ENCODE measurements at regions not wholly inside any gene's neighbourhood (a gene's known extent, or its start where the extent isn't known, plus 50 kb on each side); places are given as distances from the start of the nearest gene placed in this dataset.

DNA sequence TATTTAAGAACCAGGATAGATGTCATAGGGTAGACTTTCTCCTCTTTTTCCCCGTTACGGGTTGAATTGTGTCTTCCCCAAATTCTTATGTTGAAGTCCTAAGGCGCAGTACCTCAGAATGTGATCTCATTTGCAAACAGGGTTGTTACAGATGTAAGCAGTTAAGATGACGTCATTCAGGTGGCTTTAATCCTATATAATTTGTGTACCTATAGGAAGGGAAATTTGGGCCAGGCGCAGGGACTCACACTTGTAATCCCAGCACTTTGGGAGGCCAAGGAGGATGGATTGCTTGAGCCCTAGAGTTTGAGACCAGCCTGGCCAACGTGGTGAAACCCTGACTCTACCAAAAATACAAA is 99.5 kb upstream of the DHX40 start:
- no peak overlapping the region for H3K56ac ChIP-seq (ENCODE audit: insufficient read length, low read depth, low read length)
- H2BK15ac ChIP-seq (ENCODE audit: low read depth, low read length), result no peak overlapping the region
- Mint-ChIP-seq H3K4me3 (no peak overlapping the region), H3K36me3 (ENCODE audit: insufficient read depth in 1 of 3, low read depth in 3 of 3) (no peaks in the 10 kb centered on the region), H3K27me3 (ENCODE audit: low read depth) (peaks cover 4% of the 10 kb centered on the region; the same call in 1 of the 2 replicates), H3K4me1 (peaks cover 5 to 8% of the 10 kb centered on the region in 2 experiments; a peak in 2 of 4 replicates), H3K9me3 (no peaks in the 10 kb centered on the region), H3K27ac (no peak overlapping the region)
- H4K91ac ChIP-seq (ENCODE audit: insufficient read length, low read depth, low read length), result no peak overlapping the region
- H3K18ac ChIP-seq (ENCODE audit: insufficient read length, low read depth, low read length), result no peak overlapping the region
- H3K79me1 ChIP-seq (ENCODE audit: insufficient read depth, low read depth, low read length, poor library complexity, severe bottlenecking), result no peaks in the 10 kb centered on the region
- WGBS (ENCODE audit: extremely low coverage, insufficient read length, low lambda C conversion rate), result no CpG with 5 or more reads among the region's 6 CpGs
- no peak overlapping the region for H2BK20ac ChIP-seq (ENCODE audit: low read depth, low read length, poor library complexity, severe bottlenecking)
- no peak overlapping the region for H2AK5ac ChIP-seq (ENCODE audit: insufficient read length, low read length)
- H3K4ac ChIP-seq (ENCODE audit: low read depth, low read length), result no peak overlapping the region
- TF ChIP-seq, protein P1, sequence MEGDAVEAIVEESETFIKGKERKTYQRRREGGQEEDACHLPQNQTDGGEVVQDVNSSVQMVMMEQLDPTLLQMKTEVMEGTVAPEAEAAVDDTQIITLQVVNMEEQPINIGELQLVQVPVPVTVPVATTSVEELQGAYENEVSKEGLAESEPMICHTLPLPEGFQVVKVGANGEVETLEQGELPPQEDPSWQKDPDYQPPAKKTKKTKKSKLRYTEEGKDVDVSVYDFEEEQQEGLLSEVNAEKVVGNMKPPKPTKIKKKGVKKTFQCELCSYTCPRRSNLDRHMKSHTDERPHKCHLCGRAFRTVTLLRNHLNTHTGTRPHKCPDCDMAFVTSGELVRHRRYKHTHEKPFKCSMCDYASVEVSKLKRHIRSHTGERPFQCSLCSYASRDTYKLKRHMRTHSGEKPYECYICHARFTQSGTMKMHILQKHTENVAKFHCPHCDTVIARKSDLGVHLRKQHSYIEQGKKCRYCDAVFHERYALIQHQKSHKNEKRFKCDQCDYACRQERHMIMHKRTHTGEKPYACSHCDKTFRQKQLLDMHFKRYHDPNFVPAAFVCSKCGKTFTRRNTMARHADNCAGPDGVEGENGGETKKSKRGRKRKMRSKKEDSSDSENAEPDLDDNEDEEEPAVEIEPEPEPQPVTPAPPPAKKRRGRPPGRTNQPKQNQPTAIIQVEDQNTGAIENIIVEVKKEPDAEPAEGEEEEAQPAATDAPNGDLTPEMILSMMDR (conservative IDR thresholded peaks at IDR 0.05), result no peak
- no peak overlapping the region for H3T11ph ChIP-seq (ENCODE audit: low read length)
- H4K20me1 ChIP-seq (ENCODE audit: control insufficient read depth, insufficient read depth, insufficient read length), result no peaks in the 10 kb centered on the region
- no peaks in the 10 kb centered on the region for H3K79me2 ChIP-seq (ENCODE audit: insufficient read depth, low read length)
- DNase-seq, result no peak
- H4K5ac ChIP-seq (ENCODE audit: insufficient read length, low read depth, low read length), result no peak overlapping the region
- H3K14ac ChIP-seq (ENCODE audit: insufficient read depth, low read length), result no peak overlapping the region
- no peaks in the 10 kb centered on the region for H3K27me3 ChIP-seq (ENCODE audit: insufficient read depth, low read length)
- no peaks in the 10 kb centered on the region for H3K23me2 ChIP-seq (ENCODE audit: insufficient read length, low read depth, low read length, poor library complexity, severe bottlenecking)
- no peak overlapping the region for H2AFZ ChIP-seq (ENCODE audit: low read length)
- H3K9ac ChIP-seq (ENCODE audit: extremely low read depth, insufficient read length, low read length), result no peak overlapping the region
- H2BK12ac ChIP-seq (ENCODE audit: insufficient read length, low read depth, low read length), result no peak overlapping the region
- no peak overlapping the region for H3K23ac ChIP-seq (ENCODE audit: insufficient read length, low read depth, low read length)
- no peak overlapping the region for H2BK5ac ChIP-seq (ENCODE audit: insufficient read length, low read length)
- no peak overlapping the region for H3K4me2 ChIP-seq (ENCODE audit: insufficient read depth, insufficient read length, low read length)
- no peak overlapping the region for H2BK120ac ChIP-seq (ENCODE audit: low read depth, low read length, poor library complexity, severe bottlenecking)
- H4K8ac ChIP-seq (replicated peaks; ENCODE audit: insufficient read length, low read depth, low read length), result no peak overlapping the region
- H3K4me1 ChIP-seq (ENCODE audit: insufficient read depth, low read length), result no peaks in the 10 kb centered on the region
- H3K9me3 ChIP-seq (ENCODE audit: control insufficient read depth, low read depth, low read length), result no peaks in the 10 kb centered on the region
- no peak overlapping the region for H3K27ac ChIP-seq (ENCODE audit: insufficient read length, low read depth, low read length)
